ENCODE measurements at regions not wholly inside any gene's neighbourhood (a gene's known extent, or its start where the extent isn't known, plus 50 kb on each side); places are given as distances from the start of the nearest gene placed in this dataset.

DNA sequence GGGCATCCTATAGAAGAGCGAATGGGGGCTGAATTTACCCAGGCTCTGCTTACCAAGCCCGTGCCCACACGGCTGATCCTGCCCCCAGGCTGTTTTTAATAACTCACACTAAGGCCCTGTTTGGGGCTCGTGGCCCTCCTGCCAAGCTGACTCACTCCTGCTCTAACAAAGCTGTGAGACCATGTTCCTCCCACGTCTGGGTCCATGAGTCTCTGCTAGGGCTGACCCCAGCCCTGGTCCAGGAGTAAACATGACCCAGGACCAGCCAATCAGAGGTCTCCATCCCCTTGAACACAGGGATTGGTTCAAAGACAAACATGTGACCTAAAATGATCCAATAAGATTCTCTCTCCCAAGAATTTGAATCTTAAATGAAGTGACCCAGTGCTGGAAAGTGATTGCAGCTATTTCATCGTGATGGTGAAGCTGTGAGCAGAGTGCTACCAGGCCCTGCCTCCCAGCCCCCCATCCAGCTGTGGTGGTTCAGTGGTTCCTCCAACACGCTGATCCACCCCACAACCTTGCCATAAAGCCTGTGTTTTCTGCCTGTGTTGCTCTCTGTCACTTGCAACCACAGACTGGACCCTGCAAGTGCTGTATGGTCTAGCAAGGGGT lies 57.2 kb downstream of the C16orf82 start:
- CTCF ChIA-PET, result no interaction called here
- TF ChIP-seq, protein P1, sequence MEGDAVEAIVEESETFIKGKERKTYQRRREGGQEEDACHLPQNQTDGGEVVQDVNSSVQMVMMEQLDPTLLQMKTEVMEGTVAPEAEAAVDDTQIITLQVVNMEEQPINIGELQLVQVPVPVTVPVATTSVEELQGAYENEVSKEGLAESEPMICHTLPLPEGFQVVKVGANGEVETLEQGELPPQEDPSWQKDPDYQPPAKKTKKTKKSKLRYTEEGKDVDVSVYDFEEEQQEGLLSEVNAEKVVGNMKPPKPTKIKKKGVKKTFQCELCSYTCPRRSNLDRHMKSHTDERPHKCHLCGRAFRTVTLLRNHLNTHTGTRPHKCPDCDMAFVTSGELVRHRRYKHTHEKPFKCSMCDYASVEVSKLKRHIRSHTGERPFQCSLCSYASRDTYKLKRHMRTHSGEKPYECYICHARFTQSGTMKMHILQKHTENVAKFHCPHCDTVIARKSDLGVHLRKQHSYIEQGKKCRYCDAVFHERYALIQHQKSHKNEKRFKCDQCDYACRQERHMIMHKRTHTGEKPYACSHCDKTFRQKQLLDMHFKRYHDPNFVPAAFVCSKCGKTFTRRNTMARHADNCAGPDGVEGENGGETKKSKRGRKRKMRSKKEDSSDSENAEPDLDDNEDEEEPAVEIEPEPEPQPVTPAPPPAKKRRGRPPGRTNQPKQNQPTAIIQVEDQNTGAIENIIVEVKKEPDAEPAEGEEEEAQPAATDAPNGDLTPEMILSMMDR (conservative IDR thresholded peaks at IDR 0.05; ENCODE audit: low read depth), result no peak
- POLR2A ChIA-PET (ENCODE audit: low non-redundant PET), result no interaction called here
- DNase-seq (ENCODE audit: low spot score), result no peak
- no peak overlapping the region for H3K27ac ChIP-seq

DNA sequence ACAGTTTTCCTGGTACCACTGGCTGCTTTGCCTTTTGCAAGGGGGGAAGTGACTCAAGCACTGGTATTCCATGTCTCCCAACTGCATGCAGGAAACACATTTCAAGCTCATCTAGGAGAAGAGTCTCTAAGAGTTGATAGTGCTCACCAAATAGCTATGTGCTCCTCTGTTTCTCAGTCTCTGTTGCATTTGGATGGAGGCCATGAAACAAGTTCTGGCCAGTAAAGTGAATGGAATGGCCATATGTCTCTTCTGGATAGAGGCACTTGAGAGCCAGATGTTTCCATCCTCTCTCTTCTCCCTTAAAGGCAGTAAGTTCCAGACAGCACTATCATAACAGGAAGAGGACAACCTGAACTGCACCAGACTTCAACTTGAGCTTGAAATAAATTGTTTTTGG lies 60.6 kb downstream of the C16orf82 start:
- POLR2A ChIA-PET (ENCODE audit: low non-redundant PET), result no interaction called here
- DNase-seq (ENCODE audit: low spot score), result no peak
- CTCF ChIA-PET, result no interaction called here
- no peak overlapping the region for H3K27ac ChIP-seq
- TF ChIP-seq, protein P1 (conservative IDR thresholded peaks at IDR 0.05; ENCODE audit: low read depth), result no peak

DNA sequence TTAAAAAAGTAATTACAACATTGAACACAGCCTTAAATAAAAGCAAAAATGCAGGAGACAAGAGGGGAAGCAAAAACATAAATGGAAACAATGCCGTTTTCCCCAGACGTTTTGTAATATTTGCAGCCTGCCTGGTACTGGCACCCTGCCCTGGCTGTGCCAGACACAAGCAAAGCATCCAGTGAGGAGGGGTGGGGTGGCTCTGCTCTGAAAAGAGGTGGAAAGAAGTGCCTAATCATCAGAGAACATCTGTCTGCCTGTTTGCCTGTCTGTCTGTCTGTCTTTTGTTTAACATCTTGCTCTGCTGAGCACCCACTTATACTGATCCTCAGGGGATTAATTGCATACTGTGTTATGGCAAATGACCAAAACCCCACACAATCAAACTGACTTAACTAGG lies 62.7 kb downstream of the C16orf82 start:
- POLR2A ChIA-PET (ENCODE audit: low non-redundant PET), result no interaction called here
- no peak for DNase-seq (ENCODE audit: low spot score)
- CTCF ChIA-PET, result no interaction called here
- no peak overlapping the region for H3K27ac ChIP-seq
- TF ChIP-seq, protein P1 (conservative IDR thresholded peaks at IDR 0.05; ENCODE audit: low read depth), result no peak

DNA sequence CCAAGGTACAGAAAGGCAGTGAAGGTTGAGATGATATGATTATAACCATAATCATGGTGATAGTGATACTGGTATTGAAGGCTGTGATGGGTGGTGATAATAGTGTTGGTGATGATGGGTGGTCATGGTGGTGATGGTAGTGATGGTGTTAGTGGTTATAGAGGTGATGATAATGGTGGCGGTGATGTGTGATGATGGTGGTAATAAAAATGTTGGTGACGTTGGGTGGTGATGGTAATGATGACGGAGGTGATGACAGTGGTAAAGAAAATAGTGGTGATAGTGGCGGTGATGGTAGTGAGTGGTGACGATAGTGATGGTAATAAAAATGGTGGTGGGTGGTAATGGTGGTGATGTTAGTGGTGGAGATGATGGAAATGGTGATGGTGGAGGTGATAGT lies 65.1 kb upstream of the KDM8 start:
- DNase-seq (ENCODE audit: low spot score), result no peak
- ChIA-PET CTCF (no interaction called here), POLR2A (ENCODE audit: low non-redundant PET) (no interaction called here)
- H3K27ac ChIP-seq, result no peak overlapping the region
- TF ChIP-seq, protein P1 (conservative IDR thresholded peaks at IDR 0.05; ENCODE audit: low read depth), result no peak

DNA sequence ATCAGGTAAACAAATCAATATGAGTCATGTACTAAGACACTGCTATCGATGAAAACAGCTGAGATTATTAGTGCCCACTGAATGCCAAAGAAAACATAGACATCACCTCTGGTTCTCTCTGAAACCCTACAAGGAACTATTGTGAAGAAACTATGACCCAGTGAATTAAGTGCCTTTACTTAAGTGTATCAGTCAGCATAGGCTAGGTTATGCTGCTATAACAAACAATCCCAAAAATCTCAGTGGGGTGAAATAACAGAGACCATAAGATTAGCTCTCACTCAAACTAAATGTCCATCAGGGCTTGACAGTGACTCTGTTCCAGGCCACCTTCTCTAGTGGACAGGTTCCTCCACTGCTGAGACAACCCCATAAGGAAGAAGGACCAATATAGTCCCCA lies 57.7 kb upstream of the KDM8 start:
- no peak for DNase-seq (ENCODE audit: low spot score)
- CTCF ChIA-PET, result interaction anchor here (0.9 kb wide), 1 partner anchor 10 kb away, joined by 3 read pairs; no protein-coding TSS in a partner anchor
- H3K27ac ChIP-seq, result no peak overlapping the region
- POLR2A ChIA-PET (ENCODE audit: low non-redundant PET), result no interaction called here
- TF ChIP-seq, protein P1 (conservative IDR thresholded peaks at IDR 0.05; ENCODE audit: low read depth), result no peak

DNA sequence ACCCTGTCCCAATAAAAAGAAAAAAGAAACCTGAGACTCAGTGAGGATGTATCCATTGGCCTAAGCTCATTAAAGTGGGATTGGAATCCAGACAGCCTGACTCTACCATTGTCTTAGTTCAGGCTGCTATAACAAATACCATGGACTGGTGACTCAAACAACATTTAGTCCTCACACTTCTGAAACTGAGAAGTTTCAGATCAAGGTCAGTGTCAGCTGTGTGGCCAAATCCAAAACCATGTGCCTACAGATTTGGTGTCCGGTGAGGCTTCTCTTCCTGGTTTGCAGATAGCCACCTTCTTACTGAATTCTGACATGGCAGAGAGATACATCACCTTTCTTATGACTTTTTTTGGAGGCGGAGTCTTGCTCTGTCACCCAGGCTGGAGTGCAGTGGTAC lies 53.3 kb upstream of the KDM8 start:
- ChIA-PET POLR2A (ENCODE audit: low non-redundant PET) (no interaction called here), CTCF (interaction anchor here (1.3 kb wide), 1 partner anchor 218 kb away, joined by 3 read pairs; no protein-coding TSS in a partner anchor)
- H3K27ac ChIP-seq, result no peak overlapping the region
- TF ChIP-seq, protein P1 (conservative IDR thresholded peaks at IDR 0.05; ENCODE audit: low read depth), result no peak
- no peak for DNase-seq (ENCODE audit: low spot score)
